NCI-H748 (cell line): ENCODE measurements at regions not wholly inside any gene's neighbourhood (a gene's known extent, or its start where the extent isn't known, plus 50 kb on each side); places are given as distances from the start of the nearest gene placed in this dataset.
"Not testable (repeated sequence)": the region's sequence is repeated elsewhere in the genome, so short reads cannot be mapped to it uniquely, and the experiment has no call there.

ENCODE experiments used
- DNase-seq: peaks from one replicate; lab custom pipeline; 2025; ENCODE audit not compliant: unreplicated experiment; lab: John Stamatoyannopoulos, UW

- DNase-seq, result no peak
Observed at GRCh38 chr2:13968811-13969210, 663.7 kb upstream of the LRATD1 start.

- peak; percentile 84 for DNase-seq
Observed at GRCh38 chr2:13986119-13986720, 646.3 kb upstream of the LRATD1 start.

GRCh38 chr2:13996527-13996926 is 636.0 kb upstream of the LRATD1 start:
- DNase-seq, result no peak

GRCh38 chr2:14011190-14011589 is 621.3 kb upstream of the LRATD1 start:
- DNase-seq, result no peak

GRCh38 chr2:14015113-14015630 is 617.3 kb upstream of the LRATD1 start:
- no peak for DNase-seq

- no peak for DNase-seq
Observed at GRCh38 chr2:14016289-14016955, 616.1 kb upstream of the LRATD1 start.

GRCh38 chr2:14018620-14019019 is 613.9 kb upstream of the LRATD1 start:
- no peak for DNase-seq

GRCh38 chr2:14023558-14023957 is 609.0 kb upstream of the LRATD1 start:
- DNase-seq, result no peak

GRCh38 chr2:14039134-14039533 is 593.4 kb upstream of the LRATD1 start:
- no peak for DNase-seq

- DNase-seq, result no peak
Observed at GRCh38 chr2:14047491-14047890, 585.0 kb upstream of the LRATD1 start.

- no peak for DNase-seq
Observed at GRCh38 chr2:14051401-14051800, 581.1 kb upstream of the LRATD1 start.

GRCh38 chr2:14053105-14053504 is 579.4 kb upstream of the LRATD1 start:
- no peak for DNase-seq

- DNase-seq, result no peak
Observed at GRCh38 chr2:14064346-14064745, 568.2 kb upstream of the LRATD1 start.

- DNase-seq, result no peak
Observed at GRCh38 chr2:14072338-14072737, 560.2 kb upstream of the LRATD1 start.

GRCh38 chr2:14074691-14075090 is 557.8 kb upstream of the LRATD1 start:
- no peak for DNase-seq

- no peak for DNase-seq
Observed at GRCh38 chr2:14079576-14079975, 552.9 kb upstream of the LRATD1 start.

GRCh38 chr2:14081521-14081920 is 551.0 kb upstream of the LRATD1 start:
- no peak for DNase-seq

- peak; percentile 9 for DNase-seq
Observed at GRCh38 chr2:14082640-14083039, 549.9 kb upstream of the LRATD1 start.

- DNase-seq, result peak; percentile 87
Observed at GRCh38 chr2:14094592-14094991, 537.9 kb upstream of the LRATD1 start.

- not testable (repeated sequence) for DNase-seq
Observed at GRCh38 chr2:14099101-14099500, 533.4 kb upstream of the LRATD1 start.

GRCh38 chr2:14114275-14114674 is 518.2 kb upstream of the LRATD1 start:
- no peak for DNase-seq

GRCh38 chr2:14120376-14120775 is 512.1 kb upstream of the LRATD1 start:
- DNase-seq, result no peak
